Breast epithelium (tissue), 4 donors: ENCODE measurements at regions not wholly inside any gene's neighbourhood (a gene's known extent, or its start where the extent isn't known, plus 50 kb on each side); places are given as distances from the start of the nearest gene placed in this dataset.

Experiments
- DNase-seq, 2 donors: peaks; one replicate each; pipeline ENCODE4 v3.0.0-alpha.2; 2019; ENCODE audit warnings: low spot score in 2 of 2
- H3K27ac ChIP-seq, 2 donors: fragments of 200-600 bp; sonication (generic) in 1 of 2; one replicate each; pipeline ENCODE4 v1.5.1; 2016 to 2019; ENCODE audit warnings: mild to moderate bottlenecking in 1 of 2
- H3K27me3 ChIP-seq, 2 donors: fragments of 200-600 bp; sonication (generic) in 1 of 2; one replicate each; pipeline versions ENCODE4 v1.5.1 to v1.6.0; 2017 to 2019; ENCODE audit warnings: control low read depth in 1 of 2, mild to moderate bottlenecking in 1 of 2
- H3K36me3 ChIP-seq: fragments of 200-600 bp; one replicate; pipeline ENCODE4 v1.5.1; 2019
- H3K4me1 ChIP-seq, 2 donors: fragments of 200-600 bp; sonication (generic); one replicate each; pipeline ENCODE4 v1.5.1; 2016 to 2019; ENCODE audit warnings: control low read depth in 1 of 2
- H3K4me3 ChIP-seq, 3 donors: fragments of 200-600 bp; sonication (generic); 1 replicate in 2 of 3; 2 replicates in 1 of 3; pipeline ENCODE4 v1.5.1; 2016 to 2019; ENCODE audit warnings: mild to moderate bottlenecking in 3 of 3, moderate library complexity in 2 of 3
- H3K9me3 ChIP-seq, 2 donors: fragments of 200-600 bp; sonication (generic) in 1 of 2; one replicate each; pipeline ENCODE4 v1.5.1; 2016 to 2019; ENCODE audit warnings: control low read depth in 1 of 2
- POLR2A ChIP-seq: fragments of 450-650 bp; IDR thresholded peaks from one replicate; pipeline ENCODE4 v1.6.1; 2016; ENCODE audit warnings: antibody characterized with exemption, mild to moderate bottlenecking, moderate library complexity
- POLR2AphosphoS5 ChIP-seq, 3 donors: sonication (generic); formaldehyde crosslinking; IDR thresholded peaks; one replicate each; pipeline ENCODE4 v1.6.1; 2017; ENCODE audit warnings: antibody characterized with exemption in 3 of 3
- intact Hi-C: fragments of 100-400 bp; cut with DNase I; formaldehyde crosslinking; loops from one replicate; pipeline ENCODE4 v1.15.1; 2023; ENCODE audit warnings: low total_unique reads
- TF ChIP-seq, protein P1 (sequence below), 3 donors: fragments of 450-650 bp; IDR thresholded peaks; one replicate each; pipeline ENCODE4 v1.5.1; 2016 to 2017; ENCODE audit warnings: antibody characterized with exemption in 3 of 3, mild to moderate bottlenecking in 3 of 3, moderate library complexity in 3 of 3

GRCh38 chr3:102536456-102536855 lies 101.6 kb downstream of the ZPLD1 start:
- Histone ChIP-seq H3K36me3 (no peaks in the 10 kb centered on the region), H3K4me3 (no peak overlapping the region), H3K27me3 (no peaks in the 10 kb centered on the region), H3K27ac (no peak overlapping the region), H3K4me1 (no peaks in the 10 kb centered on the region), H3K9me3 (no peaks in the 10 kb centered on the region)
- TF ChIP-seq, protein P1, sequence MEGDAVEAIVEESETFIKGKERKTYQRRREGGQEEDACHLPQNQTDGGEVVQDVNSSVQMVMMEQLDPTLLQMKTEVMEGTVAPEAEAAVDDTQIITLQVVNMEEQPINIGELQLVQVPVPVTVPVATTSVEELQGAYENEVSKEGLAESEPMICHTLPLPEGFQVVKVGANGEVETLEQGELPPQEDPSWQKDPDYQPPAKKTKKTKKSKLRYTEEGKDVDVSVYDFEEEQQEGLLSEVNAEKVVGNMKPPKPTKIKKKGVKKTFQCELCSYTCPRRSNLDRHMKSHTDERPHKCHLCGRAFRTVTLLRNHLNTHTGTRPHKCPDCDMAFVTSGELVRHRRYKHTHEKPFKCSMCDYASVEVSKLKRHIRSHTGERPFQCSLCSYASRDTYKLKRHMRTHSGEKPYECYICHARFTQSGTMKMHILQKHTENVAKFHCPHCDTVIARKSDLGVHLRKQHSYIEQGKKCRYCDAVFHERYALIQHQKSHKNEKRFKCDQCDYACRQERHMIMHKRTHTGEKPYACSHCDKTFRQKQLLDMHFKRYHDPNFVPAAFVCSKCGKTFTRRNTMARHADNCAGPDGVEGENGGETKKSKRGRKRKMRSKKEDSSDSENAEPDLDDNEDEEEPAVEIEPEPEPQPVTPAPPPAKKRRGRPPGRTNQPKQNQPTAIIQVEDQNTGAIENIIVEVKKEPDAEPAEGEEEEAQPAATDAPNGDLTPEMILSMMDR (IDR thresholded peaks at IDR 0.05), result peak in 2 of 3 donors; percentile 40 to 46
- TF ChIP-seq POLR2A, result no peak
- intact Hi-C loops, result no loop called here
- no peak for DNase-seq

DNA sequence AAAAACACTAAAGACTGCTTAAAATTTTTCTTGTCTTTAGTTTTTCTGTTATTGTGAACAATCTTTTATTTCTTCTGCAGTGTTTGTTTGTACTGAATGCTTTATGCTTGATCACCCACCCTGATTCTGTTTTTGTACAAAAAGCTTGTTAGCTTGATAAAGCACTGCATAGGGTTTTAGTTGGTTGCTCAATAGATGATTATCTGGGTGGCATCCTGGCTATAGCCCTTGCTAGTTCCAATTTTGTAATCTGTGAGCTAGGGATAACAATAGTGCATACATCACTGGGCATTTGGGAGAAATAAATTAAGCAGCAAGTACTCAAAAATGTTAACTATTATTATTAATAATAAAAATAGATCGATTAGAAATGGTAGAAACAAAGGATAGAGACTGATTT lies 102.3 kb downstream of the ZPLD1 start:
- DNase-seq, result no peak
- no peak overlapping the region for H3K27ac ChIP-seq
- H3K4me3 ChIP-seq, result no peak overlapping the region
- TF ChIP-seq POLR2AphosphoS5 (IDR thresholded peaks at IDR 0.05) (no peak), POLR2A (no peak)
- TF ChIP-seq, protein P1 (IDR thresholded peaks at IDR 0.05), result no peak
- H3K9me3 ChIP-seq, result no peaks in the 10 kb centered on the region
- H3K36me3 ChIP-seq, result no peaks in the 10 kb centered on the region
- H3K27me3 ChIP-seq, result no peaks in the 10 kb centered on the region
- H3K4me1 ChIP-seq, result no peaks in the 10 kb centered on the region
- intact Hi-C loops, result no loop called here

- no peak for DNase-seq
- TF ChIP-seq POLR2AphosphoS5 (IDR thresholded peaks at IDR 0.05) (no peak), POLR2A (no peak)
- TF ChIP-seq, protein P1 (IDR thresholded peaks at IDR 0.05), result no peak
- Histone ChIP-seq H3K4me1 (no peaks in the 10 kb centered on the region), H3K27me3 (no peaks in the 10 kb centered on the region), H3K36me3 (no peaks in the 10 kb centered on the region), H3K4me3 (no peak overlapping the region), H3K27ac (no peak overlapping the region), H3K9me3 (no peaks in the 10 kb centered on the region)
- intact Hi-C loops, result no loop called here
Observed at GRCh38 chr3:102544741-102545140, 109.9 kb downstream of the ZPLD1 start.

DNA sequence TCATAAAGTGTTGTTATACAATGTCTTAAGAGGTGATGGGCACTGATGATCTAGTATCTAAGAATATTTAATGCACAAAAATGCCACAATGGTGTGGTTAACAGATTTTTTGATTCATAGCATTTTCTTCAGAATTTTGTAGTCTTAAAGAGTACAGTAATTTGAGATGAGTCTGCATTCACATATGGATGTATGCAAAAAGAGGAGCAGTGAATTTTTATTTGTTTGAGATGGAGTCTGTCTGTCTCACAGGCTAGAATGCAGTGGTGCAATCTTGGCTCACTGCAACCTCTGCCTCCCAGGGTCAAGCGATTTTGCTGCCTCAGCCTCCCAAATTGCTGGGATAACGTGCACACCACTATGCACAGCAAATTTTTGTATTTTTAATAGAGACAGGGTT lies 110.5 kb downstream of the ZPLD1 start:
- Histone ChIP-seq H3K4me3 (no peak overlapping the region), H3K27me3 (no peaks in the 10 kb centered on the region), H3K36me3 (no peaks in the 10 kb centered on the region), H3K4me1 (no peaks in the 10 kb centered on the region), H3K27ac (no peak overlapping the region), H3K9me3 (no peaks in the 10 kb centered on the region)
- DNase-seq, result no peak
- intact Hi-C loops, result no loop called here
- TF ChIP-seq POLR2A (no peak), POLR2AphosphoS5 (IDR thresholded peaks at IDR 0.05) (no peak)
- TF ChIP-seq, protein P1 (IDR thresholded peaks at IDR 0.05), result no peak

GRCh38 chr3:102553876-102554275 lies 119.1 kb downstream of the ZPLD1 start:
- intact Hi-C loops, result no loop called here
- no peak for DNase-seq
- no peak overlapping the region for H3K4me3 ChIP-seq
- no peaks in the 10 kb centered on the region for H3K4me1 ChIP-seq
- no peaks in the 10 kb centered on the region for H3K9me3 ChIP-seq
- H3K27me3 ChIP-seq, result no peaks in the 10 kb centered on the region
- TF ChIP-seq POLR2A, result no peak
- TF ChIP-seq, protein P1 (IDR thresholded peaks at IDR 0.05), result no peak
- TF ChIP-seq POLR2AphosphoS5 (IDR thresholded peaks at IDR 0.05), result no peak
- no peak overlapping the region for H3K27ac ChIP-seq
- no peaks in the 10 kb centered on the region for H3K36me3 ChIP-seq
